Vagina (tissue), 2 donors: ENCODE measurements at regions not wholly inside any gene's neighbourhood (a gene's known extent, or its start where the extent isn't known, plus 50 kb on each side); places are given as distances from the start of the nearest gene placed in this dataset.

Experiments
- DNase-seq, 2 donors: peaks; one replicate each; pipeline ENCODE4 v3.0.0-alpha.2; 2017; ENCODE audit errors: extremely low spot score in 2 of 2
- H3K27ac ChIP-seq: fragments of 200-600 bp; sonication (generic); one replicate; pipeline ENCODE4 v1.5.1; 2019
- H3K27me3 ChIP-seq: fragments of 200-600 bp; sonication (generic); one replicate; pipeline ENCODE4 v1.5.1; 2019
- H3K36me3 ChIP-seq, 2 donors: fragments of 200-600 bp; sonication (generic); one replicate each; pipeline ENCODE4 v1.5.1; 2017 to 2019
- H3K4me1 ChIP-seq: fragments of 200-600 bp; sonication (generic); one replicate; pipeline ENCODE4 v1.5.1; 2019
- H3K4me3 ChIP-seq, 2 donors: fragments of 200-600 bp; sonication (generic); 1 replicate in 1 of 2; 2 replicates in 1 of 2; pipeline ENCODE4 v1.5.1; 2016 to 2019
- H3K9me3 ChIP-seq: fragments of 200-600 bp; sonication (generic); one replicate; pipeline ENCODE4 v1.5.1; 2019
- CTCF ChIP-seq, 3 experiments: fragments of 450-650 bp in 2 of 3; fragments of 200-600 bp in 1 of 3; sonication (generic) in 1 of 3; IDR thresholded peaks; one replicate each; pipeline ENCODE4 v1.5.1; 2017 to 2019; ENCODE audit warnings: antibody characterized with exemption in 3 of 3, mild to moderate bottlenecking in 2 of 3, moderate library complexity in 2 of 3
- POLR2A ChIP-seq, 2 donors: fragments of 450-650 bp; IDR thresholded peaks; one replicate each; pipeline ENCODE4 v1.6.1; 2017; ENCODE audit warnings: antibody characterized with exemption in 2 of 2, mild to moderate bottlenecking in 2 of 2, moderate library complexity in 2 of 2
- POLR2AphosphoS5 ChIP-seq, 2 donors: sonication (generic); formaldehyde crosslinking; IDR thresholded peaks; one replicate each; pipeline ENCODE4 v1.9.0; 2017; ENCODE audit warnings: antibody characterized with exemption in 2 of 2, mild to moderate bottlenecking in 2 of 2, low read depth in 1 of 2; ENCODE audit not compliant: insufficient read depth in 1 of 2
- intact Hi-C: fragments of 100-400 bp; cut with DNase I; formaldehyde crosslinking; loops from one replicate; pipeline ENCODE4 v1.15.1; 2023

DNA sequence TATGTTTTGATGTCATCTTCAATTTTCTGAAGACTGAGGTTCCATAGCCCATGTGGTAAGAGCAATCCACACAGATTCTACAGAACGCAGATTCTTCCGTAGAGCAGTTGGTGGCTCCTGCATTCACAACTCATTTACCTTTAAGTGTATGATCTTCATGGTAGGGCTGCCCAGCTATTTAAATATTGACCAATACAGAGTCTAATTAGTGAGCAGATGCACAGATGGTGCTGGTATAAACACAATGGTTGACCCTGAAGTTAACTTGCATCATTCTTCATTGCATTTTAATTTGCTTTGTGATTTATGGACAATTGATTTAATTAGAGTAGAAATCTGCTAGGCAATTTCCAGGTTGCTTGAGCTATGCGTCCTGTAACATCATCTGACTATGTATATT lies 269.2 kb downstream of the SQOR start:
- no peak for DNase-seq
- Histone ChIP-seq H3K27me3 (no peaks in the 10 kb centered on the region), H3K9me3 (no peaks in the 10 kb centered on the region), H3K27ac (no peak overlapping the region), H3K36me3 (no peaks in the 10 kb centered on the region), H3K4me1 (no peaks in the 10 kb centered on the region), H3K4me3 (no peak overlapping the region)
- intact Hi-C loops = no loop called here
- no peak for TF ChIP-seq POLR2A (IDR thresholded peaks at IDR 0.05)
- no peak for TF ChIP-seq POLR2AphosphoS5 (IDR thresholded peaks at IDR 0.05; ENCODE audit: insufficient read depth in 1 of 2, low read depth in 1 of 2)
- TF ChIP-seq CTCF (IDR thresholded peaks at IDR 0.05) = no peak

DNA sequence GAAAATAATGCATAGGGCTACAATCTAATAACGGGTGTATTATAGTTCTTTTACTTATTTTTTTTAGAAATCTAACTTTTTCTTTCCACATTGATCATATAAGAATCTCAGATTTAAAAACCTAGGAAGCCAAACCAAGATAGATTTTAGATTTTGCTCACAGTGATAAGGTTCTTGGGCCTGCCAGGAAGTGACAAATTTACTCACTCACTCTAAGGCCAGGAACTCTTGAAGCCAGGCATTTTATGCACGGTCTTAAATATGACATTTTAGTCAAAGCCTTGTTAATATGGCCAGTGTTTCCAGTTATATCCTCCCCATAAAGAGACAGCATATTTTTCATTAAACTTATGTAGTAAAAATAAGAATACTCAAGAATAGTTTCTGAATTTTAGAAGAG lies 271.4 kb downstream of the SQOR start:
- H3K27ac ChIP-seq = no peak overlapping the region
- no peak for TF ChIP-seq POLR2A (IDR thresholded peaks at IDR 0.05)
- TF ChIP-seq CTCF (IDR thresholded peaks at IDR 0.05) = no peak
- no peak for TF ChIP-seq POLR2AphosphoS5 (IDR thresholded peaks at IDR 0.05; ENCODE audit: insufficient read depth in 1 of 2, low read depth in 1 of 2)
- H3K4me3 ChIP-seq = no peak overlapping the region
- no peak for DNase-seq
- intact Hi-C loops = no loop called here
- H3K36me3 ChIP-seq = no peaks in the 10 kb centered on the region
- no peaks in the 10 kb centered on the region for H3K4me1 ChIP-seq
- H3K9me3 ChIP-seq = no peaks in the 10 kb centered on the region
- no peaks in the 10 kb centered on the region for H3K27me3 ChIP-seq

DNA sequence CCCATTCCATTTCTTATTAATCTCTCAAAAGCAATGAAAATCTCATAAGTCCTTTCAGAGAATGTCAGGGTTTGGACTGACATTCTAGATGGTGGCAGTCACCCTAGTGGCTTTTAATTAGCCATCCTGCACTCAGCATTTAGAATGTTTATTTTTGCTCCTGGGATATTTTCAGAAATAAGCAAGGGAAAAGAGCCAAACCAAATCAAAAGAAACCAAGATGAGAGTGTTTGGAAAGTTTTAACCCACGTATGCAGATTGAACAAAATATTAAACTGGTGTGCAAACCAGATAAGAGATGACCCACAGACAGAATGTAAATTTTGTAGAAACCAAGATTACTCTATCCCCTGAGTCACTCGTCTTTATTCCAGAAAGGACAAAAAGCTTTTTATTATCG lies 275.8 kb downstream of the SQOR start:
- intact Hi-C loops = no loop called here
- H3K27me3 ChIP-seq = no peaks in the 10 kb centered on the region
- H3K27ac ChIP-seq = no peak overlapping the region
- H3K4me1 ChIP-seq = no peaks in the 10 kb centered on the region
- H3K9me3 ChIP-seq = no peaks in the 10 kb centered on the region
- no peak for DNase-seq
- no peak overlapping the region for H3K4me3 ChIP-seq
- TF ChIP-seq POLR2AphosphoS5 (IDR thresholded peaks at IDR 0.05; ENCODE audit: insufficient read depth in 1 of 2, low read depth in 1 of 2) (no peak), POLR2A (IDR thresholded peaks at IDR 0.05) (no peak), CTCF (IDR thresholded peaks at IDR 0.05) (no peak)
- H3K36me3 ChIP-seq = no peaks in the 10 kb centered on the region

DNA sequence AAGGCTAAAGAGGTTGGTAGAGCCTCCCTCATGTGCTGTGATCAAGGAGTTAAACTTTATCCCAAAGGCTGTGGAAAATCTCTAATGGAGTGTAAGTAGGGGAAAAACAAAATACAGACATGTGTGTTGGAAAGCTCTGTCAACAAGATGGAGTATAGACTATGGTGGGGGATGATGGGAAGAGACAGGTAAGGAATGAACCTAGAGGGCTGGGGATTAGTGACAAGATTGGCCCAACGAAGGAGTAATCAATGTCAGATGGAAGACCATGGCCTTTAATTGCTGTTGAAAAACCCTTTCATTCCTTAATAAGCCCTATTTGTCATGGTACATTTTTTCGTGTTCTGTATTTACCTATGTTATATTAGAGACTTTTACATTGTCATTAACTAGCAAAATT lies 278.6 kb downstream of the SQOR start:
- H3K36me3 ChIP-seq = no peaks in the 10 kb centered on the region
- no peak overlapping the region for H3K4me3 ChIP-seq
- no peak for TF ChIP-seq POLR2AphosphoS5 (IDR thresholded peaks at IDR 0.05; ENCODE audit: insufficient read depth in 1 of 2, low read depth in 1 of 2)
- no peak for TF ChIP-seq CTCF (IDR thresholded peaks at IDR 0.05)
- TF ChIP-seq POLR2A (IDR thresholded peaks at IDR 0.05) = no peak
- no peaks in the 10 kb centered on the region for H3K9me3 ChIP-seq
- no peaks in the 10 kb centered on the region for H3K27me3 ChIP-seq
- no peak for DNase-seq
- H3K27ac ChIP-seq = no peak overlapping the region
- no peaks in the 10 kb centered on the region for H3K4me1 ChIP-seq
- intact Hi-C loops = no loop called here

DNA sequence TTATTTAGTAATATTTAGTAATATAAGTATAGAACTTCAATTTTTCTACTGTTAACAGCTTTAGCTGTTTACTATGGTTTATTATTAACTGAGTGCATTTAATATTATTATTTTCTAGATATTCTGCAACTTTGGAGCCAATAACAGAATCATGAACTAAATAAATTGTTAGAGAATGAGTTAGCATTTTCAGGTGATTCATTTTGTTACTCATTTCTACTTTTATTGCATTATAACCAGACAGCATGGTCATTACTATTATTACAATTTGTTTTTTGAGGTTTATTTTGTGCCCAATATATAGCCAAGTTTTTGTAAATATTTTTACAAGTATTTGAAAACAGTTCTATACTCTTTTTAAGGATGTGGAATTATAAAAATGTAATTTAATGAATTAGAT lies 279.6 kb downstream of the SQOR start:
- Histone ChIP-seq H3K4me1 (no peaks in the 10 kb centered on the region), H3K27ac (no peak overlapping the region), H3K36me3 (no peaks in the 10 kb centered on the region), H3K4me3 (no peak overlapping the region), H3K27me3 (no peaks in the 10 kb centered on the region), H3K9me3 (no peaks in the 10 kb centered on the region)
- DNase-seq = no peak
- intact Hi-C loops = no loop called here
- TF ChIP-seq POLR2AphosphoS5 (IDR thresholded peaks at IDR 0.05; ENCODE audit: insufficient read depth in 1 of 2, low read depth in 1 of 2) = no peak

DNA sequence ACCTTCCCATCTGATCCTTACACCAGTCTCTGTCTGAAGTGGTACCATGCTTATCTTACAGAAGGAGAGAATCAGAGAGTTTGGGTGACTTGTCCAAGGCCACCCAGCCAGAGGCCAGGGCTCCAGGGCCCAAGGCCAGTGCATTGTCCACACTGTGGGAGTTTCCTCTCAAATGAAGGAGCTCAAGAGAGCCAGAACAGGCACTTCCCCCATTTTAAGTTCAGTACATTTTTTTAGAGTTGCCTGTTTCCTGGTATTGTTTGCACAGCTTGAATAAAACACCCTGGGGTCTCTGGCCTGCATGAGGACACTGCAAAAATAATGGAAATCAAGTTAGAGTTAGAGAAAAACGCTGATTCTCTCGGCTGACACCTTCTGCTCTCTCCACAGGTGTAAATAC lies 284.0 kb downstream of the SQOR start:
- no peak for TF ChIP-seq POLR2A (IDR thresholded peaks at IDR 0.05)
- no peak for TF ChIP-seq POLR2AphosphoS5 (IDR thresholded peaks at IDR 0.05; ENCODE audit: insufficient read depth in 1 of 2, low read depth in 1 of 2)
- TF ChIP-seq CTCF (IDR thresholded peaks at IDR 0.05) = no peak

More for the DNA sequence above, 284.0 kb downstream of the SQOR start:
- Histone ChIP-seq H3K4me1 (peaks cover 5% of the 10 kb centered on the region), H3K9me3 (no peaks in the 10 kb centered on the region), H3K27me3 (no peaks in the 10 kb centered on the region), H3K36me3 (no peaks in the 10 kb centered on the region), H3K27ac (no peak overlapping the region), H3K4me3 (no peak overlapping the region)
- no peak for DNase-seq
- intact Hi-C loops = no loop called here
